ENCODE measurements at regions not wholly inside any gene's neighbourhood (a gene's known extent, or its start where the extent isn't known, plus 50 kb on each side); places are given as distances from the start of the nearest gene placed in this dataset.
A peak's percentile ranks its signal among the peaks of the same experiment; 100 is the strongest.
"Not testable (repeated sequence)": the region's sequence is repeated elsewhere in the genome, so short reads cannot be mapped to it uniquely, and the experiment has no call there.

DNA sequence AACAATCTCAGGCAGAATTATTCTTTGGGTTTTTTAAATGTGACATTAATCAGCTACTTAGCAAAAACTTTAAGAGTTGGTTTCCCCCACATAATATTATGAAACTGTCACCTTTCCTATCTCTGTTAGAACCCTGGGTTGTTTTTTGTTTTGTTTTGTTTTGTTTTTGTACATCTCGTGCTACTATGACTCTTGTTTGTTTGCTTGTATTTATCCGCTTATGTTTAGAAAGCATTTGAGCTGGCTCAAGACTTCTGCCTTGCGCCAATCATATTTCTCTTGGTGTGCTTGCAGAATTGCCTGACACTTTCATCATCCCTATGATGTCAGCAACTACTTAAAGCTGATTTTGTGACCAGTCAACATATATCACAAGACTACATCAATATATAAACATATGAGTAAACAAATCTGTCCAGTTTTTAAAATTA is 116.9 kb downstream of the DCLK3 start (continued):
- TF ChIP-seq ZBTB1 (tag by site-specific recombination; IDR thresholded peaks at IDR 0.05), result no peak
- peak; percentile 33; the same call in 1 of the 2 replicates for TF ChIP-seq ZNF335 (tag by site-specific recombination; conservative IDR thresholded peaks at IDR 0.05)
- TF ChIP-seq, protein P1, sequence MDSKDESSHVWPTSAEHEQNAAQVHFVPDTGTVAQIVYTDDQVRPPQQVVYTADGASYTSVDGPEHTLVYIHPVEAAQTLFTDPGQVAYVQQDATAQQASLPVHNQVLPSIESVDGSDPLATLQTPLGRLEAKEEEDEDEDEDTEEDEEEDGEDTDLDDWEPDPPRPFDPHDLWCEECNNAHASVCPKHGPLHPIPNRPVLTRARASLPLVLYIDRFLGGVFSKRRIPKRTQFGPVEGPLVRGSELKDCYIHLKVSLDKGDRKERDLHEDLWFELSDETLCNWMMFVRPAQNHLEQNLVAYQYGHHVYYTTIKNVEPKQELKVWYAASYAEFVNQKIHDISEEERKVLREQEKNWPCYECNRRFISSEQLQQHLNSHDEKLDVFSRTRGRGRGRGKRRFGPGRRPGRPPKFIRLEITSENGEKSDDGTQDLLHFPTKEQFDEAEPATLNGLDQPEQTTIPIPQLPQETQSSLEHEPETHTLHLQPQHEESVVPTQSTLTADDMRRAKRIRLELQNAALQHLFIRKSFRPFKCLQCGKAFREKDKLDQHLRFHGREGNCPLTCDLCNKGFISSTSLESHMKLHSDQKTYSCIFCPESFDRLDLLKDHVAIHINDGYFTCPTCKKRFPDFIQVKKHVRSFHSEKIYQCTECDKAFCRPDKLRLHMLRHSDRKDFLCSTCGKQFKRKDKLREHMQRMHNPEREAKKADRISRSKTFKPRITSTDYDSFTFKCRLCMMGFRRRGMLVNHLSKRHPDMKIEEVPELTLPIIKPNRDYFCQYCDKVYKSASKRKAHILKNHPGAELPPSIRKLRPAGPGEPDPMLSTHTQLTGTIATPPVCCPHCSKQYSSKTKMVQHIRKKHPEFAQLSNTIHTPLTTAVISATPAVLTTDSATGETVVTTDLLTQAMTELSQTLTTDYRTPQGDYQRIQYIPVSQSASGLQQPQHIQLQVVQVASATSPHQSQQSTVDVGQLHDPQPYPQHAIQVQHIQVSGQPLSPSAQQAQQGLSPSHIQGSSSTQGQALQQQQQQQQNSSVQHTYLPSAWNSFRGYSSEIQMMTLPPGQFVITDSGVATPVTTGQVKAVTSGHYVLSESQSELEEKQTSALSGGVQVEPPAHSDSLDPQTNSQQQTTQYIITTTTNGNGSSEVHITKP (tag by site-specific recombination; IDR thresholded peaks at IDR 0.05), result peak; percentile 57
- TF ChIP-seq ZNF530 (tag by site-specific recombination; IDR thresholded peaks at IDR 0.05; ENCODE audit: low read depth), result no peak

DNA sequence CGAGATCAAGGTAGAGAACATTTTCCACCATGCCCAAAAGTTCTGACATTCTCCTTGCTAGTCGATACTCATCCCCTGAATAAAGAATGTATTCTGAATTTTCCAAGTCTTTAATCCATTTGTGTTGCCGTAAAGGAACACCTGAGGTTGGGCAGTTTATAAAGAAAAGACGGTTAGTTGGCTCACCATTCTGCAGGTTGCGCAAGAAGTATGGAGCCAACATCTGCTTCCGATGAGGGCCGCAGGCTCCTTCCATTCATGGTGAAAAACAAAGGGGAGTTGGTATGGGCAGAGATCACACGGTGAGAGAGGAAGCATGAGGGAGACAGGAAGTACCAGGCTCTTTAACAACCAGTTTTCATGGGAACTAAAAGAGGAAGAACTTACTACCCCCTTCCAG is 121.2 kb downstream of the DCLK3 start:
- Histone ChIP-seq H3K27ac (ENCODE audit: extremely low read depth, low read depth, low read length) (no peak overlapping the region), H3K4me1 (ENCODE audit: control insufficient read depth, insufficient read depth, low read length) (no peaks in the 10 kb centered on the region), H3K36me3 (ENCODE audit: control insufficient read depth in 2 of 2, insufficient read depth in 1 of 2, low read length in 2 of 2) (no peaks in the 10 kb centered on the region), H3K4me3 (ENCODE audit: low read depth, low read length) (no peak overlapping the region), H3K9me3 (ENCODE audit: control insufficient read depth, insufficient read depth, low read depth, low read length) (no peaks in the 10 kb centered on the region)
- ChIA-PET POLR2A (no interaction called here), CTCF (no interaction called here)
- TF ChIP-seq SP2 (tag by site-specific recombination; IDR thresholded peaks at IDR 0.05) (no peak), ZNF76 (tag by site-specific recombination; IDR thresholded peaks at IDR 0.05; ENCODE audit: borderline replicate concordance, low read depth) (no peak), ZNF701 (tag by site-specific recombination; IDR thresholded peaks at IDR 0.05) (no peak), ZNF654 (tag by site-specific recombination; IDR thresholded peaks at IDR 0.05; ENCODE audit: low read depth) (no peak), ZNF501 (tag by site-specific recombination; IDR thresholded peaks at IDR 0.05) (no peak), ZNF140 (tag by site-specific recombination; IDR thresholded peaks at IDR 0.05) (no peak), HOXC10 (CRISPR knock-in tag; IDR thresholded peaks at IDR 0.05) (no peak), ZNF114 (tag by site-specific recombination; IDR thresholded peaks at IDR 0.05) (no peak), ZNF792 (tag by site-specific recombination; IDR thresholded peaks at IDR 0.05) (no peak), ZNF596 (tag by site-specific recombination; IDR thresholded peaks at IDR 0.05) (no peak), ZNF184 (tag by site-specific recombination; IDR thresholded peaks at IDR 0.05) (no peak), ZNF549 (tag by site-specific recombination; IDR thresholded peaks at IDR 0.05) (no peak)

DNA sequence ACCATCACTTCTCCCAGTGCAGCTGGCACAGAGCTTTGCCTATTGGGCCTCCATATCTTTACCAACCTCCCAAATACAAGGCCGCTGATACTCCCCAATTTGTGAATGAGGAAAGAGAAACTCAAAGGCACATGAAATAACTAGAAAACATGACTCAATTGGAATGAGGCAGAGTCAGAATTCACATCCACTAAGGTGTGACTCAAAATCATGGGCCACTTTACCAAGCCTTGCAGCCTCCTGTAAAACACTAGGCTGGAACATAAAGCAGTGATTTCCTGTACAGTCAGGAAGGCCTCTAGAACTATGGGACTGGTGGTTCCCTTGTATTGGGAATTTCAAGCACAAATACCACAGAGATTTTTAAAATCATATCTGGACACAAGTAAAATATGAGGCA is 128.6 kb downstream of the DCLK3 start:
- ChIA-PET CTCF (no interaction called here), POLR2A (no interaction called here)

DNA sequence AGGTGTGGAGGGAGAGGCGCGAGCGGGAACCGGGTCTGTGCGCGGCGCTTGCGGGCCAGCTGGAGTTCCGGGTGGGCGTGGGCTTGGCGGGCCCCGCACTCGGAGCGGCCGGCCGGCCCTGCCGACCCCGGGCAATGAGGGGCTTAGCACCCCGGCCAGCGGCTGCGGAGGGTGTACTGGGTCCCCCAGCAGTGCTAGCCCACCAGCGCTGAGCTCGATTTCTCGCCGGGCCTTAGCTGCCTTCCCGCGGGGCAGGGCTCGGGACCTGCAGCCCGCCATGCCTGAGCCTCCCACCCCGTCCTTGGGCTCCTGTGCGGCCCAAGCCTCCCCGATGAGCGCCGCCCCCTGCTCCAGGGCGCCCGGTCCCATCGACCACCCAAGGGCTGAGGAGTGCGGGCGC is 130.5 kb downstream of the DCLK3 start:
- POLR2A ChIA-PET; H3K4me1 ChIP-seq (ENCODE audit: control insufficient read depth, insufficient read depth, low read length); H3K9me3 ChIP-seq (ENCODE audit: control insufficient read depth, insufficient read depth, low read depth, low read length); H3K27ac ChIP-seq (ENCODE audit: extremely low read depth, low read depth, low read length); H3K36me3 ChIP-seq (ENCODE audit: control insufficient read depth in 2 of 2, insufficient read depth in 1 of 2, low read length in 2 of 2); CTCF ChIA-PET; H3K4me3 ChIP-seq (ENCODE audit: low read depth, low read length): not testable (repeated sequence)

More for the DNA sequence above, 128.6 kb downstream of the DCLK3 start:
- H3K4me3 ChIP-seq (ENCODE audit: low read depth, low read length), result no peak overlapping the region
- no peaks in the 10 kb centered on the region for H3K36me3 ChIP-seq (ENCODE audit: control insufficient read depth in 2 of 2, insufficient read depth in 1 of 2, low read length in 2 of 2)
- no peaks in the 10 kb centered on the region for H3K9me3 ChIP-seq (ENCODE audit: control insufficient read depth, insufficient read depth, low read depth, low read length)
- H3K27ac ChIP-seq (ENCODE audit: extremely low read depth, low read depth, low read length), result no peak overlapping the region
- H3K4me1 ChIP-seq (ENCODE audit: control insufficient read depth, insufficient read depth, low read length), result no peaks in the 10 kb centered on the region
- TF ChIP-seq, protein P2, sequence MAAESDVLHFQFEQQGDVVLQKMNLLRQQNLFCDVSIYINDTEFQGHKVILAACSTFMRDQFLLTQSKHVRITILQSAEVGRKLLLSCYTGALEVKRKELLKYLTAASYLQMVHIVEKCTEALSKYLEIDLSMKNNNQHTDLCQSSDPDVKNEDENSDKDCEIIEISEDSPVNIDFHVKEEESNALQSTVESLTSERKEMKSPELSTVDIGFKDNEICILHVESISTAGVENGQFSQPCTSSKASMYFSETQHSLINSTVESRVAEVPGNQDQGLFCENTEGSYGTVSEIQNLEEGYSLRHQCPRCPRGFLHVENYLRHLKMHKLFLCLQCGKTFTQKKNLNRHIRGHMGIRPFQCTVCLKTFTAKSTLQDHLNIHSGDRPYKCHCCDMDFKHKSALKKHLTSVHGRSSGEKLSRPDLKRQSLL (tag by site-specific recombination; IDR thresholded peaks at IDR 0.05), result no peak
- no peak for TF ChIP-seq ZNF549 (tag by site-specific recombination; IDR thresholded peaks at IDR 0.05)
- TF ChIP-seq ZNF670 (tag by site-specific recombination; IDR thresholded peaks at IDR 0.05; ENCODE audit: low read depth), result no peak
- no peak for TF ChIP-seq ZNF521 (tag by site-specific recombination; IDR thresholded peaks at IDR 0.05)
- no peak for TF ChIP-seq KLF16 (tag by site-specific recombination; IDR thresholded peaks at IDR 0.05)
- no peak for TF ChIP-seq SCRT1 (tag by site-specific recombination; IDR thresholded peaks at IDR 0.05; ENCODE audit: borderline replicate concordance)
- TF ChIP-seq, protein P3, sequence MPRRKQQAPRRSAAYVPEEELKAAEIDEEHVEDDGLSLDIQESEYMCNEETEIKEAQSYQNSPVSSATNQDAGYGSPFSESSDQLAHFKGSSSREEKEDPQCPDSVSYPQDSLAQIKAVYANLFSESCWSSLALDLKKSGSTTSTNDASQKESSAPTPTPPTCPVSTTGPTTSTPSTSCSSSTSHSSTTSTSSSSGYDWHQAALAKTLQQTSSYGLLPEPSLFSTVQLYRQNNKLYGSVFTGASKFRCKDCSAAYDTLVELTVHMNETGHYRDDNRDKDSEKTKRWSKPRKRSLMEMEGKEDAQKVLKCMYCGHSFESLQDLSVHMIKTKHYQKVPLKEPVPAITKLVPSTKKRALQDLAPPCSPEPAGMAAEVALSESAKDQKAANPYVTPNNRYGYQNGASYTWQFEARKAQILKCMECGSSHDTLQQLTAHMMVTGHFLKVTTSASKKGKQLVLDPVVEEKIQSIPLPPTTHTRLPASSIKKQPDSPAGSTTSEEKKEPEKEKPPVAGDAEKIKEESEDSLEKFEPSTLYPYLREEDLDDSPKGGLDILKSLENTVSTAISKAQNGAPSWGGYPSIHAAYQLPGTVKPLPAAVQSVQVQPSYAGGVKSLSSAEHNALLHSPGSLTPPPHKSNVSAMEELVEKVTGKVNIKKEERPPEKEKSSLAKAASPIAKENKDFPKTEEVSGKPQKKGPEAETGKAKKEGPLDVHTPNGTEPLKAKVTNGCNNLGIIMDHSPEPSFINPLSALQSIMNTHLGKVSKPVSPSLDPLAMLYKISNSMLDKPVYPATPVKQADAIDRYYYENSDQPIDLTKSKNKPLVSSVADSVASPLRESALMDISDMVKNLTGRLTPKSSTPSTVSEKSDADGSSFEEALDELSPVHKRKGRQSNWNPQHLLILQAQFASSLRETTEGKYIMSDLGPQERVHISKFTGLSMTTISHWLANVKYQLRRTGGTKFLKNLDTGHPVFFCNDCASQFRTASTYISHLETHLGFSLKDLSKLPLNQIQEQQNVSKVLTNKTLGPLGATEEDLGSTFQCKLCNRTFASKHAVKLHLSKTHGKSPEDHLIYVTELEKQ (tag by site-specific recombination; IDR thresholded peaks at IDR 0.05; ENCODE audit: borderline replicate concordance), result no peak
- no peak for TF ChIP-seq GLIS2 (tag by site-specific recombination; IDR thresholded peaks at IDR 0.05)
